AG04449 (cell line): ENCODE measurements at regions not wholly inside any gene's neighbourhood (a gene's known extent, or its start where the extent isn't known, plus 50 kb on each side); places are given as distances from the start of the nearest gene placed in this dataset.

ENCODE experiments used
- CTCF ChIA-PET: fragments of 350-600 bp; formaldehyde crosslinking; extraction: SDS; loops from one replicate; lab custom pipeline; 2021; ENCODE audit warnings: antibody characterized with exemption; lab: Yijun Ruan, JAX
- POLR2A ChIA-PET: fragments of 400-600, 350-600 bp; formaldehyde crosslinking; extraction: SDS; loops from one replicate; lab custom pipeline; 2020; ENCODE audit warnings: antibody characterized with exemption, inconsistent platforms; lab: Yijun Ruan, JAX
- DNase-seq: peaks from one replicate; pipeline ENCODE4 v3.0.0-alpha.2; 2010; ENCODE audit warnings: low read depth, low spot score
- H3K4me3 ChIP-seq: 2 replicates; pipeline ENCODE4 v1.5.1; 2011; ENCODE audit warnings: low read depth, mild to moderate bottlenecking, control low read depth, low read length
- CTCF ChIP-seq: IDR thresholded peaks from one replicate; pipeline ENCODE4 v1.5.1; 2011; ENCODE audit warnings: mild to moderate bottlenecking, moderate library complexity, low read length, control low read depth, inconsistent platforms; ENCODE audit not compliant: insufficient read depth; ENCODE audit errors: missing control alignments

GRCh38 chr17:55961386-55961785 lies 191.9 kb upstream of the ANKFN1 start:
- no peak overlapping the region for H3K4me3 ChIP-seq
- ChIA-PET POLR2A (no interaction called here), CTCF (no interaction called here)
- TF ChIP-seq CTCF, result no peak
- no peak for DNase-seq

GRCh38 chr17:55962951-55963401 lies 190.3 kb upstream of the ANKFN1 start:
- TF ChIP-seq CTCF, result no peak
- ChIA-PET POLR2A (no interaction called here), CTCF (no interaction called here)
- no peak overlapping the region for H3K4me3 ChIP-seq
- no peak for DNase-seq

- ChIA-PET CTCF (no interaction called here), POLR2A (no interaction called here)
- no peak overlapping the region for H3K4me3 ChIP-seq
- DNase-seq, result no peak
- TF ChIP-seq CTCF, result no peak
Observed at GRCh38 chr17:55964191-55964590, 189.1 kb upstream of the ANKFN1 start.

- ChIA-PET POLR2A (no interaction called here), CTCF (no interaction called here)
- no peak overlapping the region for H3K4me3 ChIP-seq
- TF ChIP-seq CTCF, result no peak
- DNase-seq, result no peak
Observed at GRCh38 chr17:55965051-55965450, 188.2 kb upstream of the ANKFN1 start.

GRCh38 chr17:55969562-55970324 lies 183.5 kb upstream of the ANKFN1 start:
- no peak for DNase-seq
- POLR2A ChIA-PET, result no interaction called here
- CTCF ChIA-PET, result no interaction called here

GRCh38 chr17:55978578-55978977 lies 174.7 kb upstream of the ANKFN1 start:
- no peak for TF ChIP-seq CTCF
- ChIA-PET POLR2A (no interaction called here), CTCF (no interaction called here)
- H3K4me3 ChIP-seq, result no peak overlapping the region
- no peak for DNase-seq

More at GRCh38 chr17:55969562-55970324, 183.5 kb upstream of the ANKFN1 start:
- no peak overlapping the region for H3K4me3 ChIP-seq
- no peak for TF ChIP-seq CTCF
